ENCODE measurements at regions not wholly inside any gene's neighbourhood (a gene's known extent, or its start where the extent isn't known, plus 50 kb on each side); places are given as distances from the start of the nearest gene placed in this dataset.

DNA sequence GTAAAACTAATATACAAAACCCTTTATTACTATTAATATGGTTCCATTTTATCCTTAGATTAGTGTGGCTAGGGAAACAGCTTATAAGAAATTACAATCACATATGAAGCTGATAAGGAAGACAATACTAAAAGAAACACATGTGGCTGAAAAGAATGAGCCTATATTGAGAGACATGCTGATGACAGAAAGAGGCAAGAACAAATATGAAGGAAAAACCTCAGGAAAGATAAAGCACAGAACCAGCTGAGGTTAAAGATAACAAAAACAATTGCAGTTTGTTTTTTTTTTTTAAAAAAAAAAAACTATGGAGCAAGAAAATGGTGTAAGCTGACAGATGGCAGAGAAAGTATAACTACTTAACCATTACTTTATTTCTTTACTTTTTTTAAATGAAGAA lies 69.2 kb upstream of the OSBPL8 start (continued):
- TF ChIP-seq DPF2 (IDR thresholded peaks at IDR 0.05): no peak
- no peak for TF ChIP-seq EGR1 (IDR thresholded peaks at IDR 0.05; ENCODE audit: borderline replicate concordance in 1 of 2, low read depth in 2 of 2, low read length in 2 of 2)
- no peak for TF ChIP-seq YY1 (IDR thresholded peaks at IDR 0.05; ENCODE audit: low read depth, low read length)
- no peak for TF ChIP-seq ZNF687 (IDR thresholded peaks at IDR 0.05)
- no peak for TF ChIP-seq ZSCAN29 (IDR thresholded peaks at IDR 0.05)
- TF ChIP-seq CREM (IDR thresholded peaks at IDR 0.05; ENCODE audit: low read depth): no peak
- TF ChIP-seq NFYB (IDR thresholded peaks at IDR 0.05; ENCODE audit: insufficient read depth, low read depth, low read length): no peak
- TF ChIP-seq HDAC2 (IDR thresholded peaks at IDR 0.05): no peak
- TF ChIP-seq PAX8 (IDR thresholded peaks at IDR 0.05): no peak
- no peak for TF ChIP-seq MTA3 (IDR thresholded peaks at IDR 0.05; ENCODE audit: borderline replicate concordance, low read length)
- TF ChIP-seq TCF7 (IDR thresholded peaks at IDR 0.05; ENCODE audit: borderline replicate concordance): no peak
- TF ChIP-seq, protein P1, sequence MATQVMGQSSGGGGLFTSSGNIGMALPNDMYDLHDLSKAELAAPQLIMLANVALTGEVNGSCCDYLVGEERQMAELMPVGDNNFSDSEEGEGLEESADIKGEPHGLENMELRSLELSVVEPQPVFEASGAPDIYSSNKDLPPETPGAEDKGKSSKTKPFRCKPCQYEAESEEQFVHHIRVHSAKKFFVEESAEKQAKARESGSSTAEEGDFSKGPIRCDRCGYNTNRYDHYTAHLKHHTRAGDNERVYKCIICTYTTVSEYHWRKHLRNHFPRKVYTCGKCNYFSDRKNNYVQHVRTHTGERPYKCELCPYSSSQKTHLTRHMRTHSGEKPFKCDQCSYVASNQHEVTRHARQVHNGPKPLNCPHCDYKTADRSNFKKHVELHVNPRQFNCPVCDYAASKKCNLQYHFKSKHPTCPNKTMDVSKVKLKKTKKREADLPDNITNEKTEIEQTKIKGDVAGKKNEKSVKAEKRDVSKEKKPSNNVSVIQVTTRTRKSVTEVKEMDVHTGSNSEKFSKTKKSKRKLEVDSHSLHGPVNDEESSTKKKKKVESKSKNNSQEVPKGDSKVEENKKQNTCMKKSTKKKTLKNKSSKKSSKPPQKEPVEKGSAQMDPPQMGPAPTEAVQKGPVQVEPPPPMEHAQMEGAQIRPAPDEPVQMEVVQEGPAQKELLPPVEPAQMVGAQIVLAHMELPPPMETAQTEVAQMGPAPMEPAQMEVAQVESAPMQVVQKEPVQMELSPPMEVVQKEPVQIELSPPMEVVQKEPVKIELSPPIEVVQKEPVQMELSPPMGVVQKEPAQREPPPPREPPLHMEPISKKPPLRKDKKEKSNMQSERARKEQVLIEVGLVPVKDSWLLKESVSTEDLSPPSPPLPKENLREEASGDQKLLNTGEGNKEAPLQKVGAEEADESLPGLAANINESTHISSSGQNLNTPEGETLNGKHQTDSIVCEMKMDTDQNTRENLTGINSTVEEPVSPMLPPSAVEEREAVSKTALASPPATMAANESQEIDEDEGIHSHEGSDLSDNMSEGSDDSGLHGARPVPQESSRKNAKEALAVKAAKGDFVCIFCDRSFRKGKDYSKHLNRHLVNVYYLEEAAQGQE (IDR thresholded peaks at IDR 0.05; ENCODE audit: low read depth, low read length): no peak
- TF ChIP-seq GATAD2B (conservative IDR thresholded peaks at IDR 0.05; ENCODE audit: low read depth): no peak
